ENCODE measurements at regions not wholly inside any gene's neighbourhood (a gene's known extent, or its start where the extent isn't known, plus 50 kb on each side); places are given as distances from the start of the nearest gene placed in this dataset.

DNA sequence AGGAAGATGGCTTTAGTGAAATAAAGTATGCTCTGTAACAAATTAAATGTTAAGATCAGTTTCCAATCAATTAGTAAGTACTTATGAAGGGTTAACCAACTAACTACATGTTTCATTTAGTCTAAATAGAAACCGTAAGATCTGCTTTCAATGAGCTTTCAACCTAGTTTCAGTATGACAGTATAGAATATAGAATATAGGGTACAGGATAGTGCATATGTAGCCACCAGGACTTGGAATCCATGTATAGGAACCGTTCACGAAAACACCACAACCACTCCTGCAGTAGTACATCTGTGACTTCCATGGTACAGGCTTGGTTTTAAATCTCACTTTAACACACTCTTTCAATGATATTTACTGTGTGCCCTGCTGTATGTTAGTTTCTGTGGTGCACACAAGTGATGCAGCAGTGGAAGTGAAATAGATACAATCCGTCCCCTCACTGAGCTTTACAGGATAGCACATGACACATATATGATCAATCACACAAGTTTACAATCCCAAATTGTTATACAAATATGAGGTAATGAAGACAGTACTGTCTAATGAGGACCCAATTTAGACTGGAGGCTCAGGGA lies 479.7 kb upstream of the MARCKS start:
- DNase-seq (ENCODE audit: low read depth in 2 of 3, low spot score in 2 of 3): no peak

DNA sequence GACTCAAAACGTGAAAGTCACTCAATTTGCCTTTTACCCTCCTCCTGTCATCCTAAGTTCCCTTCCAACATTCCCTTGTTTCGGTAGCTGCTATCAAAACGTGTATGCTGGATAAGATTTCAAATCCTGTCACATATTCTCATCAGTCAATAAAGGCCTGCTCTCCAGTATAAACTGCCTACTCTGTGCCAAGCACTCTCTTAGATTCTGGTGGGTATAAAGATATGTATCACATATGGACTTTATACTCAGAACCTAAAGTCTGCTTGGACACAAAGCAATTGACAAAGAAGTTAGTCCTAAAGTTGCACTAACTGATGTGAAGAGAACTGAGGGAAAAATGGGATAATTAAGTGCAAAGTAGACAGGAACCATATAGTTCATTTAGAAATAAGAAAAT lies 476.6 kb upstream of the MARCKS start:
- DNase-seq (ENCODE audit: low read depth in 2 of 3, low spot score in 2 of 3): no peak

DNA sequence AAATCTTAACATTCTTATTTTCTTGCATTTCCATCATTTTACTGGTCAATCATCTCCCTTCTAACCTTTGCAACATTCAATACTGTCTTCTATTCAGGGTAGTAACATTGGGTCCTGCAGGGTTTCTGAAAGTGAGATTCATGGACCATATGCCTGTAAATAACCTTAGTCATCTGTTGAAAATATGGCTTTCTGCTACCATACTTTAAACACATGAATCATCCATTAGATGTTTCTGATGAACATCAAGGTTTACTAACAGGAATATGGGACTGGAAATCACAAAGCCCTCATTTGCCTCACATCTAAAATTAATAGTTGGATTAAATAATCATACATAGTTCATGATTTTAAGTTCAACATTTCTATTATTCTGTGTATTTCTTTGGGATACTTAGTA lies 475.9 kb upstream of the MARCKS start:
- DNase-seq (ENCODE audit: low read depth in 2 of 3, low spot score in 2 of 3): no peak

DNA sequence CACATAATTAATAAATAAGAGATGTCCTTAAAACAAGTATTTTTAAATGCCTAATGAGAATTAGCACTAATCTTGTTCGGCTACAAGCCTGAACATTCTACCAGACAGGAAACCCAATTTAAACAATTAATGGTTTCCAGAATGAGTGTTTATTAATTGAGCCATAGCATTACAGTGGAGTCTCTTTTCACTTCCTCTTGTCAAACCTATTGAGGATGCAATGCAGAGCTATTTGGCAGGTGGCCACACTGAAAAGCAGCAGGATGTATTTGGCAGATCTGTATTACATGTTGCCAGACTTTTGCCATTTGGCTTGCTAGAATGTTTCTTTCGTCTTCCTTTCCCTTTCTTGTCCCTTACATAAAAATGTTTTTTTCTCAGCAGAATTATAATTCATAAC lies 475.2 kb upstream of the MARCKS start:
- DNase-seq (ENCODE audit: low read depth in 2 of 3, low spot score in 2 of 3): peak in 2 of 3 donors; percentile 20 to 83

DNA sequence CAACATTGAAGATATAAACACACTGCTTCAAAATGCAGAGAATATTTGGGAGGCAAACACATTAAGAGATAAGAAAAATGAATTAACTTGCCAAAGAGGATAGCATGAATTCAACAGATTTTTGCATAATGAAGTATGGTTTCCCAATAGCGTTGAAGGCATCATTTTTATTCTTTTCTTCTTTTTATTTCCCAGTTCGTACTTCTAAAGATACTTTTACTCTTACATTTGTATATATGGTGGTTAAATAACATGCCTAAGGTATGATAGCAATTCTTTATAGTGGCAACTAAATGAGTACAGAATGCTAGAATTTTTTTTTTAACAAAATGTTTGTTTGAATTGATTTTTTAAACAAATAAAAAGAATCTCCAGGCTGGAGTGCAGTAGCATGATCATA lies 473.4 kb upstream of the MARCKS start:
- DNase-seq (ENCODE audit: low read depth in 2 of 3, low spot score in 2 of 3): no peak

DNA sequence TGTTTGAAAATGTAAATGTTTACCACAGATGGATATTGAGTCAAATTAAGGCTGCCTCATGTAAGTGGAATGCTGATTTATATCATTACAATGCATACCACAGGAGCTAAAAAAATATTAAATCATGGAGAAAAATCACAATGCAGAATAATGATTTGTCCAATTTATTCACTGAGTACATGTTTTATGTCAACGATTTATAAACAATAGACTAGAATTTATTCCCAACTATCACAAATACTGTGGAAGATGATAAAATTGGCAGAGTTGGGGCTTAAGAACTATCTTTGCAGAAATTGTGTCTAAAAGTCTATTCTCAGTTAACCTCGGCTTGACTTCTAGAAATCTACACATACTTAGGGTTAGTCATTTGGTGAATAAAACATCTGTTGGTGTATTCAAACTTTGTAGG lies 472.1 kb upstream of the MARCKS start:
- DNase-seq (ENCODE audit: low read depth in 2 of 3, low spot score in 2 of 3): no peak

DNA sequence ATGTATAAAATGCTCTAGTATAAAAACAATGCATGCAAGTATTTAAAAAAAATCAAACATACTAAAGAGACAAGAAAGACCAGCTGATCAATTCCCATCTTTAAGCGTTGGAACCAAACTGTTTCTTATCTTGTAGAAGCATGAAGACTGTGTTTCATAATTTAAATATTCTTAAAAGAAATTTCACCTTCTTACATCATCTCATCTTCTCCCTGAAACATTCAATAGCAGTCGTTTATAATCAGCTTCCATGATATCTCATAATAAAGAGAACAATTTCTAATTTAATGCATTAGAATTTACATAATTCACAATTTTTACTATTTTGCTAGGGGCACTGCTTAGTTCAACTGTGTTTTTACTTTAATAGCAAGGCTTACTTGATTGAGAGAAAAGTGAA lies 468.1 kb upstream of the MARCKS start:
- DNase-seq (ENCODE audit: low read depth in 2 of 3, low spot score in 2 of 3): no peak

DNA sequence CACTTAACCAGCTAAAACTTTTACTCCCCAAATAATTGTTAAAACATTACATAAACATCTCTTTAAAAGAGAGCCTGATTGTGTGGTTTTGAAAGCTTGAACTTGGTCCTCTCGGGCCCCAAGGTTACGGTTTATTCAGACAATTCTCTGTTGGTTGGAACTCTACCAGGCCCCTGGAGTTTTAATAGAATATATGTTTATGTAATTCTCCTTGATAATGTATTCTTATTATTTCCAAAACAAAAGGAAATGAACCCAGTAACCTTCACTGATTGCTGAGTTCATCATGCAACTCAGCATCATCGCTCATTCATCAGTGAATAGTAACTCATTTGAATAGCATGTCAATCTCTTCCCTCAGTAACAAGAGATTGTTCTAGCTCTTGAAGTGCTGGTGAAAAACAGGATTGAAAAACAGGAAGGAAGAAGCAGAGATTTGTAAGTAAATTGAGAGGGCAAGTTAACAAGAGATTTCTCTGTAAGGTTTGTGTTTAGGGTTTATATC lies 464.5 kb upstream of the MARCKS start:
- DNase-seq (ENCODE audit: low read depth in 2 of 3, low spot score in 2 of 3): no peak

DNA sequence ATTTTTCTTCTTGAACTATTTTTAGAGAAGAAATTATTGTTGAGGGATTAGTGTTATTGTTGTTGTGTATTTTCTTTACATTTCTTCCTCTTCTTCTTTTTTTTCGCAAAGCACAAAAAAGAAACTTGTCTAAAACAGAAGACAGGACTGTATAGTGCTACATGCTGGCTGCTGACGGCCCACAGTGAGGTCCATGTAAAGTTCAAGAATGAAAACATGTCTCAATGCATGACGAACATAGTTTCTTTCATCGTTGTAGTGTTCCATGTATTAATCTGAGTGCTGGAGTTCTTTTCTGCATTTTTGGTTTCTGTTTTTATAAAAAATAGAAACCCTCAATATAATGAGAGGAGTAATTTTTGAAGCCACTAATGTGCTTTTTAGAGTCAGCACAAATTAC lies 462.9 kb upstream of the MARCKS start:
- DNase-seq (ENCODE audit: low read depth in 2 of 3, low spot score in 2 of 3): no peak

DNA sequence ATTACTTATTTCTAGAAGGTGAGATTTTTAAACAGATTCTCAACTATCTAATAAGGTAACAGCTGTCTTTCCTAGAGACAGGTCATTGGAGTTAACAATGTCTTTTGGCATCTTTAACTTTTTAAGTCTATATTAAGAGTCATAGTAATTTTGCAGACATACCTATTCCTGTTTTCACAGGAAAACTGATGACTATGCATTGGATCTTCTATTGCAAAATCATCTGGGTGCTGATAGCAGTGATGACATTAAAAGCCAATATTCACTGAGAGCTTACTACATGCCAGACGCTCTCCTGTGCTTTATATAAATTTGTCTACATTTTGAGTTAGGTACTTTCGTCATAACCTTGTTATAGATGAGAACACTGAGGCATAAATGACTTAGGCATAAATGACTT lies 462.4 kb upstream of the MARCKS start:
- DNase-seq (ENCODE audit: low read depth in 2 of 3, low spot score in 2 of 3): no peak

DNA sequence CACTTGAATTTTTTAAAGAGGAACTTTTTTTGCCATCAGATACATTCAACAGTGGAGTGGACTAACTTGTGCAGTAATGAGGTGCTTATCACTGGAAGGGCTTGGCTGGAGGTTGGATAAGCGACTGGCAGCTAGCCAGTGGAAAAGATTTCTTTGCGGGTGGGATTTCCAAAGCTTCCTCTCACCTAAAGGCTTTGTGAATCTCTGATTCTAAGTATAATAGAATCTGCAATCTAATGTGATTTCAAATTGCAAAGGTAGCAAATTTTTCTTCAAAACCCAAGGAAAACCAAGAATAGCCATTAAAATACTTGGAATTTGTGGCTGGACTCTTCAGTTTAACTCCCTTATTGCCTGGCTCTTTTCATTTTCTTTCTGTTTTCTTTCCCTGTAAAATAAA lies 460.4 kb upstream of the MARCKS start:
- no peak for DNase-seq (ENCODE audit: low read depth in 2 of 3, low spot score in 2 of 3)

DNA sequence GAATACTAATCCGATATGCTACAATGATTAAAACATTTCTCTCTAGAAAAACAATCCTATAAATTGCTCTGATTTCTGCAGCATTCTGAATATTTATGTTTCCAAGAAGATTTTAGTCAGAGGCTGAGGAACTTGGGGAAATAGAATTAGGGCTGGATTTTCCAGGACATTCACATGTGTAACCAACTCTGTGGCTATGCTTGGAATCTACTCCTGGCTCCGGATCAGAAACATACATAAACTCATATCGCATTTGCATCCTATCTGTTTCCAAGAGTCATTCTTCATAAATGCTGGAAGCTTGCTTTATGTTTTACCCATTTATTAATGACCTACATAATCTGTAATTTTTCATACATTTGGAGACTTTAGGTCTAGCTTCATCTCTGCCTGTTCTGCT lies 459.9 kb upstream of the MARCKS start:
- DNase-seq (ENCODE audit: low read depth in 2 of 3, low spot score in 2 of 3): no peak

DNA sequence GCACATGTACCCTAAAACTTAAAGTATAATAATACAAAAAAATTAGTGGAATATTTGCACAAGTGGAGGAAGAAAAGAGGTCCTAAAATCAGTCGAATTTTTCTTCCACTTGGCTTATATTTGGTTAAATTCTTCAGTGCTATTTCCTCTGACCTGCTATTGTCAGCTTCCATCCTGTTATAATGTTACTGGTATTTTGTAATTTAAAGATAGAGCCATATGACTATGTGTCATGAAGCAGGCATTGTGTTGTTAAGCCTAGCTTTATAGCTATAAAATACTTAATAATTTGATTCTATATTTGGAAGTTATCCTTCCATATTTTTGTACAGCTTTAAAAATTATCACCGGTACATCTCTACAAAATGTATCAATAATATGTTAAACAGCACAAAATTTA lies 455.9 kb upstream of the MARCKS start:
- no peak for DNase-seq (ENCODE audit: low read depth in 2 of 3, low spot score in 2 of 3)

DNA sequence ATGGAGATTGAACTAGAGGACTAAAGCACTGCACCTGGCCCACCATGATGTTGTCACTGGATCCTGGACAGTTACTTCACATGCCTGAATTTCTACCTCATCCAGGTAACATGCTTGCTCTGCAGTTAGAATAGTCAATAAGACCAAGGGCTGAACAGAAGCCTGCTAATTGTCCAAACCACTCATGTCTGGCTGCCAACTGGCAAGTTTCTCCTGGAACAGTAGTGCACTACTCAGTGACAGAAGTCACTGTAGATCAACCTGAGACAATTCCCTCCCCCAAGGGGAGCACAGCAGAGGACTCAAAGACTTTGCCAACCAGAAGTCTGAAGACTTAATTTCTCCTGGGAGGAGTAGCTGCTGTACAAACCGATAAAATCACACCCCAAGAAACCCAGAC lies 454.6 kb upstream of the MARCKS start:
- no peak for DNase-seq (ENCODE audit: low read depth in 2 of 3, low spot score in 2 of 3)

DNA sequence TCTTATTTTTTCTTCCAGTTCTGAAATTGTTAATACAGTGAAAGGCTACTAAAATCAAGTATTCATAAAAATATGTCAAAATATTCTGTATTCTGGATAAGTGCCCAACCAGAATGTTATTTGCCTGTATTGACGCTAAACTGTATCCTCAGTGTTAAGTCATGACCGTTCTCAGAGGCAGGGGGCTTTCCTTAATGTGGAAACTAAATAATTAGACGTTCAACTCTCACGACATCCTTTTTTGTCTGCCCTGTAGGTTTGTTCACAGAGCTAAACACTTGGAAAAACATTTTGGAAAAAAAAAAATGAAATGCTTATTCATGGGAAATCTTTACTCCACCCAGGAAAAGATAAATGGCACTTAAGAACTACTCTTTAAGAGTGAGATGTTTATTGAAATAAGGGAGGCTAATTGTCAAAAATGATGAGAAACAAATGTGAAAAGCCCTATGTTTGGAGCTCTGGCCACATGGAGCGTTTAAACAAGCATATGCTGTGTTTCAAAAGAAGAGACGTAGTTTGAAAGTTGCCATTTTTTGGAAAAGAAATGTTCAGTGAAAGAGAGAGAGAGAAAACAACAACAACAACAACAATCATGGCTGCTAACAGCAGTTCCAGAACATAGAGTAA lies 453.1 kb upstream of the MARCKS start:
- no peak for DNase-seq (ENCODE audit: low read depth in 2 of 3, low spot score in 2 of 3)

DNA sequence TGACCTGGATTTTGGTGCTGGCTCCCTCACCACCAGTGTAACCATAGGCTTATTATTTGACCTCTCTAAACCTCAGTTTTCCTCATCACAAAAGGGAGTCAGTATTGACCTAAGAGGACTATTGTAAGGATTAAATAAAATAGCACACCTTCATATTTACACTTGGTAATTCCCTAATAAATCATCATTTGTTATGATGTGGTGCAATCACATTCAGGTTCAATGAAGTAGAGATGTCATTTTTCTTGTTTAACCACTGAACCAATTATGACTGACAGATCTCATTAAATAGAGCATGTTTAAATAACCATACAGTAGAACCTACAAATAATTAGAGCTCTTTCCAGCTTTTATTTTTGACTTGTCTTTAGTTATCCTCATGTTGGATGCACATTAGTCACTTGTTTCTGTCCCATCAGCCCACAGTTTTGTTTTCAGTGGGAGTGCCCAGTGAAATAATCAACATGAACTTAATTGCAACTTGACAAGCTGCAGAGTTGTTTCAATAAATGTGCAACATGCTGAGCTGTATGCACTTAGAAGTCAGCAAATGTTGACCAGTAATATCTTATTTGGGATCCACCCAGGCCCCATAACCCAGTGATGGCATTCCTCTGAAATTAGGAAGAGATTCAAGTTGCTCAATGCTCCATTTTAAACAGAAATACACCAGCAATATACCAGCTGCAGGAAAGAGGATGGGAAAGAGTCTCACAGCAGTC lies 451.7 kb upstream of the MARCKS start:
- no peak for DNase-seq (ENCODE audit: low read depth in 2 of 3, low spot score in 2 of 3)

DNA sequence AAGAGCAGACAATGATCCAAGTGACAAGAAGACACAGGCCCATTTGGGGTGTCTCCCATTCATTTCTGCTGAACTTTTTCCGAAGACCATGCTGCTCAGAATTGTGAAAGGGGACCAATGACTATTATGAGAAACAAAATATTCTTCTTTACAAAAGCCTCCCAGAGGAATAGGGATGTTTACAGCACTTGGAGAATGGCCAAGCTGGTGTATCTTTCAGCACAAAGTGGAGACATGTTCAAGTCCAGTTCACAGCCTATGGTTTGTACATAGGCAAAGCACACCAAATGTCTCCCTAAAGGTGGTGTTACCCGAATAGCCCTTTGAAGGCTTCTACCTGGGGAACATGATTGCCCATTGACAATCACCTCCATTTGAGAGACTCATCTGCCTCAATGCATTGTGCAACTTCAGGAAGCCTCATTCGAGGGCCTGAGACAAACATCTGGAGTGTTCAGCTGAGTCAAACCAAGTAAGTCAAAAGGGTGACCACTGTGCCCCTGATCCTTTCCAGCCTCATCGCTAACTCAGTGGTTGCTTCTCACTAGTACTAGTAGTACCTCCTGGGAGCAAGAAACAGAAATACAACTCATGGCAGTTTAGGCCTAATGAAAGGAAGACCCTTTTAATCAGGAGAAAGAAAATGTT lies 451.0 kb upstream of the MARCKS start:
- no peak for DNase-seq (ENCODE audit: low read depth in 2 of 3, low spot score in 2 of 3)

DNA sequence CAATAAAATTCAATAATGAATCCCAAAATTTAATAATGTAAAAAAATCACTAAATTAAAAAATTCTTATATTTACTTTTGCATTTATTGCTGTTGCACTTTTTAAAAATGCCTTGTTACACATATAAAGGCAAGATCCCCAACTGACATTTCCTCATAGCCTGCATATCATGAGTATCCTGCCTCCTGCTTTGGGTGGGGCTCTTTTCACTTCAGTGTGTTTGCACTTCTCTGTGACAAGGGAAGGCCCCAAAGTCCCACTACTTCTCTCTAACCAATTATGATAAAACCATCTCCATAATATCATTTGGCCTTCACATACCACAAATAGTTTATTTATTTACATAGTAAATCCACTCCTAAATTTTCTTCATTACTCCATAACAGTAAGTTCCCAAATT lies 446.1 kb upstream of the MARCKS start:
- no peak for DNase-seq (ENCODE audit: low read depth in 2 of 3, low spot score in 2 of 3)

DNA sequence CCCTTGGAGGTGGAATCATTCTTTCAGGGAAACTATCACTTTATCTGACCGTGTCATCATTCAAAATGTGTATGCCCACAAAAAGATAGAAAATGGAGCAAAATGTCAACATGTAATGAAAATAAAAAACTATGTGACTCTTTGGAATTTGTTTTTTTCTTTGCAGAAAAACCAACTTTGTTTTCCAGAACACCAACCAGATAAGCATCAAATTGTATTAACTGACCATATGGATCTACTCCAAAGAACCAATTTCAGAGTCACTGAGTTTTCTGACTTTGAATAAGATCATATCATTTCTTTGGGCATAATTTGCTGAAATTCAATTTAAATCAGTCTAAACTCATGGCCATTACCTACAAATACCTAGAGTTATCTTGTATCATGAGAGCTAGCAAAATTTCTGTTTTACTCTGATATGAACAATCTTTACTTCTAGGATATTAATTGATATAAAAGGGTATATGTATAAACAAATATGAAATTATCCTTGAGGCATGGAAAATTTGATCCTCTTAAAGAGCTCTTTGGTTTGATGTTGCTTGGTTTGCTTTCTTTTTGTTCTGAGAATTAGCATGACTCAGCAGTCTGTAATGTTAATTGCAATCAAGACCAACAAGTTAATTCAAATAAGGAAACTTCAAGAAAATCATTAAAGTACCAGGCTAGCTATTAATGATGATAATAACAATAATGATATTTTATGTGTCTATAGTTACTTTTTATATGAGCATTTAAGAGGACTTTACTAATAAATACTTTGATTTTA lies 444.4 kb upstream of the MARCKS start:
- peak in 1 of 3 donors; percentile 15 for DNase-seq (ENCODE audit: low read depth in 2 of 3, low spot score in 2 of 3)

DNA sequence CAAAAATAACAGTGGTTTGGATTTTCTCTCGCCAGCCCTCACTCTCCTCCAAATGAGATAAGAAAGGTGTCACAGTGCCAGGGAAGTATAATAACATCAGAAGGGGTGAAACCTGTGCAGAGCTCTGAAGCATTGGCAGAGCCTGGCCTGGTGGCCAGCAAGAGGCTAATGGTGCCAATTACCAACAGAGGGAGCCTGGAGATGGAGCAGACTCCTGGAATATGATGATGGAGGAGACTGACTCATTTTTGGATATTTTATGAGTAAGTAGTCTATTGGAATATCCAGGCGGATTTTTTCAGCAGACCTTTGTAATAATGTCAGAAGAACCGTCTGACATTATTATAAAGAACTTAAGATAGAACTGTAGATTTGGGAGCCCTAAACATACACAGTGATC lies 442.6 kb upstream of the MARCKS start:
- no peak for DNase-seq (ENCODE audit: low read depth in 2 of 3, low spot score in 2 of 3)

DNA sequence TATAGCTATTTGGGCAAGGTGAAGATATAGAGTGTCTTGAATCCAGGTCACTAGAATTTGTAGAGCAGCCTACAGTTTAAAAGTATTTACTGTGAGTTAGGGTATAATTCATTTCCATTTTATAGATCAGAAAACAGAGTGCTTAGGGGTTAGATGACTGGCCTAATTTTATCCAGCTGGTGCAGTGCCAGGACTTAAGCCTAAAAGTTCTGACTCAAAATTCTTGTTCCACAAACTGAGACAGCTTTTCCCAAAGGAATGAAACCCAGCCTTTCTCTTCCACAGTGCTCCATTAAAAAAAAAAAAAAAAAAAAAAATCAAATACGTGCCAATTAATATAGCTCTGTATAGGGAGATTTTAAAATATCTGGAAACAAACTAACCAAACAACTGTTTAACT lies 441.0 kb upstream of the MARCKS start:
- no peak for DNase-seq (ENCODE audit: low read depth in 2 of 3, low spot score in 2 of 3)
